Stimulated activated CD4-positive, alpha-beta T cell treated with anti-CD3 and anti-CD28 coated beads, TNF-alpha, amount 100 ng/mL, for 24 hours (primary cell): ENCODE measurements at regions not wholly inside any gene's neighbourhood (a gene's known extent, or its start where the extent isn't known, plus 50 kb on each side); places are given as distances from the start of the nearest gene placed in this dataset.
A peak's percentile ranks its signal among the peaks of the same experiment; 100 is the strongest.
"Not testable (repeated sequence)": the region's sequence is repeated elsewhere in the genome, so short reads cannot be mapped to it uniquely, and the experiment has no call there.

ENCODE experiments used
- DNase-seq, 3 experiments: peaks; one replicate each; pipeline ENCODE4 v3.0.0-alpha.2; 2020; ENCODE audit warnings: low read depth in 3 of 3

DNA sequence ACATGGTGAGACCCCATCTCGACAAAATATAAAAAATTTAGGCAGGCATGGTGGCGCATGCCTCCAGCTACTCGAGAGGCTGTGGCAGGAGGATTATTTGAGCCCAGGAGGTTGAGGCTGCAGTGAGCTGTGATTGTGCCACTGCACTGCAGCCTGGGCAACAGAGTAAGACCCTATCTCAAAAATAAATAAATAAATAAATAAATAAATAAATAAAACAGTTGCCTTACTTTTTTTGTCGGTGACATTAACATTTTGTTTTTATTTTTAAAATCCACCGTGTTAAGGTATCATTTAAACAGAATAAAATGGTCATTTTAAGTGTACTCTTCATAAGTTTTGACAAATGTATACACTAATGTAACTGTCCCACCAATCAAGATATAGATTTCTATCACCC is 57.0 kb downstream of the RASL11A start:
- no peak for DNase-seq

DNA sequence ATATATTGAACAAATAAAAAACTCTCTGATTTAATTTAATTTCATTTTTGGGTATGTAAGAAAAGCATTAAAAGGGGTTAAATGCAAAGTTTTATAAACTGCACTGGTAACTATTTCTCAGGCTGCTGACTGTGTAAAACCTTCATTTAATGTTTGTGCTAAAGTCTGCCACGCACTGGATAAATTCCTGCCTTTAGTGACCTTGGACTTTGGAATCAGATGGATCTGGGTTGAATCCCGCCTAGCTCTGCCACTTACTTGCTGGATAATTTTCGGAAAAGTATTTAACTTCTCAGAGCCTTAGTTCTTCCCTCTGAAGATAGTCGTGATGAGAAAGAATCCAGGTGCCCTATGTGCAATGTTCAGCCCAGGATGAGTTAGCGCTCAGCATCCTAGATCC is 58.6 kb downstream of the RASL11A start:
- DNase-seq, result no peak

DNA sequence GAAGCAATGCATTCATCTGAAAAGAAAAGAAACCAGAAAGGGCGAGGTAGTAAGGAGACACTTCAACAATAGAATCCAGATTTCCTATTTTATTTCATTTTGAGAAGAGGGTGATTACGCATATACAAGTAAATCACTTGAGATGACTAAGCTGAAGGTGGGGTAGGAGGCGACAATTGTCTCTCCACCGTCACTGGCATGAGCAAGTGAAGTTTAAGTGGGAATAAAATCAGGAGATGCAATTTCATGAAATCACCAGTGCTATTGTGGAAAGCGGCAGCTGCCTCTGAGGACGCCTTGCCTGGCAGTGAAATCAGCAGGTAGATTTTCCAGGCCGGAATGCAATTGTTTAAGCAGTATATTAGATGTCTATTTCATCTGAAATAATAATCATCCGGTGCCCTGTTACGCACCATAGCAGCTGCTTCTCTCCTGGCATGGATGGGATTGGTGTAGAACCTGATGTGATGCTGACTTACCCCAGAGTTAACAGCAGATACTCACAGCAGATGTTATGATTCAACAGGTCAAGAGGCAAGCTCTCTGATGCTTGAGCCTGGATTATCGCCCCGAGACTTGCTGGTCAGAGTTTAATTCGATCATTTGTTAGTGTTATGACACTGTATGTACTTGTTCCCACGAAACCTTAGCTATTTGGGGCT is 64.3 kb downstream of the RASL11A start:
- no peak for DNase-seq

DNA sequence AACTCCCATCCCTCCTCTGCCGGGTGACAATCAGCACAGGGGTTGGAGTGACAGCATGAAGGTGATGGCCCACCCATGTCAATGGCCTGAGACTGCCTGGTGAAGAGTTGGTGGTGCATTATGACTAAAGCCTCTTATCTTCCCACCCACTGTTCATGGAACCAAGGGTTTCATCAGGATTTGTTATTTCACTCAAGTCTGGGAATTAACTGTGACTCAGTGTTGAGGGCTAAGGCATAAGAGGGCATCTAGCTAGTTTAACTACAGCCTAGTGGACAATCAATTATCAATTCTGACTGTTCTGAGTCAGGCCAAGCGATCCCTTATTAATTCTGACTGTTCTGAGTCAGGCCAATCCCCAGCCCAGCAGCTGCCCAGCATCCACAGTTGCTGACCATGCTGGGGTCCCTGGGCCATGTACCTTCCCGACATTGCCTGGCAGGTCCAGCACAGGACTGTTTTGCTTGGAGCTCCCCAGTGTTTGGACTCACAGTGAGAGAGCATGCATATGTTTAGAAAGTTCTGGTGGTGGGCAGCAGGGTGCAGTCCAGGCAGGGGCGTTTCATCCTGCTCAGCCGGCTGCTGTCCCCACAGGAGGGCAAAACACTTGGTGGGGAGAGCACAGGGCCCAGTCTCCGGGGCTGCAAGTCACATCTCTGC is 65.5 kb downstream of the RASL11A start:
- no peak for DNase-seq

DNA sequence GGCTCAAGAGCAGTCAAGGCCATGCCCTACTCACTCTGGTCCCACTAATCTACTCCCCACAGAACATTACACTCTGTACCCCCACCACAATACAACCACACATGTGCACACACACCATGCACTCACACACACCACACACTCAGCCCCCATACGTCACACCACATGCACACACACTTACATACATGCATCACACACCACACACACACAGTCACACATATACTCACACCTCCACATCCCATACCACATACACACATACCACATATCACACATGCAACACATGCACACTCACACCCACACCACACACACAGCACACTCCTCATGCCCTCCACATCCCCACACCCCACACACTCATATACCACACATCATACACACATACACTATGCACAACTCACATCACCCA is 67.6 kb downstream of the RASL11A start:
- DNase-seq, result no peak

DNA sequence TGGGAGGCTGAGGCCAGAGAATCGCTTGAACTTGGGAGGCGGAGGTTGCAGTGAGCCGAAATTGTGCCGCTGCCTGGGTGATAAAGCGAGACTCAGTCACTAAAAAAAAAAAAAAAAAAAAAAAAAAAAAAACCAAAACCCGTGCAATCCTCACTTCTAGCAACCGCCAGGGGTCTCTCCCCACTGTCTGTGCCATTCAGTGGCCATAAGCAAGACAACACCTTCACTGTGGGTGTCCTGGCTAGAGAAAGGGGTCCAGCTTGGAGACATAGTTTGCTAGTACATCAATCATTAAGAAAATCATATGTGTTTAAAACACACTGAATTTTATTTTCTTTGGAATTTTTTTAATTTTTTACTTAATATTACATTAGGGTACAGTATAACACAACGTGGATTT is 68.2 kb downstream of the RASL11A start:
- no peak for DNase-seq

DNA sequence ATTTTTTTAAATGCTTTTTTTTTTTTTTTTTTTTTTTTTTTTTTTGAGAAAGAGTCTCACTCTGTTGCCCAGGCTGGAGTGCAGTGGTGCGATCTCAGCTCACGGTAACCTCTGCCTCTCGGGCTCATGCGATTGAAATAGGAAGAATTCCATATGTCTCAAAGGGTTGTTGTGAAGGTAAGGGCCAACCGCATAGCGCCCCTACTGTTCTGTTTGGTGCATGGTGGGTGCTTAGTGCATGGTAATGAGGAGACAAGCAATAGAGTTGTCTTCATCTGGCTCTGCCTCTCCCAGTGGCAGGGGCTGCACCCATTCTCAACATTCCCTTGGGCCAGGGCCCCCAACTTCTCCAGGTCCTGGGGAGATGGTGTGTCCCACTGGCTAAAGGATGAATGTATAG is 68.7 kb downstream of the RASL11A start:
- peak; percentile 10 to 42 (median 15) for DNase-seq

DNA sequence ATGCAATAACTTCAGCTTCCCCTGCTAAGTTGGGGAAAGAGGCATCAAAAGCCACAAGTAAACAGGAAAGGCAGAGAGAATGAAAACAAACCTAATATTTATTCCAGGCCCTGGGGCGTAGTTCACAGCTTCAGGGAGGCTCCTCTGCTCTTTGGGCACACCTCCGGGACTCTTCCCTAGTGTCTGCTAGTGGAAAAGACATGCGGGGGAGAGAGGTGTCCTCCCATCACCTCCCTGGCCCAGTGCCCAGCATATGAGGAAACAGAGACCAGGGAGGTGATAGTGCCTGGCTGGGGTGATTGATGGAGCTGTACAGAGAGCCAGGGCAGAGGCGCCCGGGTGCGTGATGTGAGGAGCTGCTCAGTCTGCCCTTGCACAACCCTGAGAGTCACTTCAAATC is 71.0 kb downstream of the RASL11A start:
- no peak for DNase-seq

DNA sequence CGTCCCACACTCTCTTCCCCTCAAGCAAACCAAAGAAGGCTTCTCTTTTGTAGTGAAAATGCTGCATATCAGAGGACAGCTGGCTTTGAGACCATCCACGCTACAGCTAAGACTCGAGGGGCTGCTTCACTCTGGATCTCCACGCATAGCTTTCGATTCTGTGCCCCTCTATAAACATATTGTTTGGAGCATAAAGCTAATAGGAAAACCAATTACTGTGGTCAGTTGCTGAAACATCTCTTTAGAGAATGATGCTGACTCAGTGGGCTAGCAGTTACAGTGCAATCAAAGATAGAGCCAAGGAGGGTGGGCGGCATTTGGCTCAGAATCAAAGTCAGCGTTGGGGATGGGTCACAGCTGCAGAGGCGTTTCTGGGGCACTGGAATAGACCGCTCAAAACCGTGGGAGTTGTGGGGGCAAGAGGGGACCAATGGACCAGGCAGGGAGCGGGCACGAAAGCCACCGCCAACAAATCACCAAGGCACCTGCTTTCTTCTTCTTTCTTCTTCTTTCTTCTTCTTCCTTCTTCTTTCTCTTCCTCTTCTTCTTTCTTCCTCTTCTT is 76.7 kb downstream of the RASL11A start:
- DNase-seq, result no peak

DNA sequence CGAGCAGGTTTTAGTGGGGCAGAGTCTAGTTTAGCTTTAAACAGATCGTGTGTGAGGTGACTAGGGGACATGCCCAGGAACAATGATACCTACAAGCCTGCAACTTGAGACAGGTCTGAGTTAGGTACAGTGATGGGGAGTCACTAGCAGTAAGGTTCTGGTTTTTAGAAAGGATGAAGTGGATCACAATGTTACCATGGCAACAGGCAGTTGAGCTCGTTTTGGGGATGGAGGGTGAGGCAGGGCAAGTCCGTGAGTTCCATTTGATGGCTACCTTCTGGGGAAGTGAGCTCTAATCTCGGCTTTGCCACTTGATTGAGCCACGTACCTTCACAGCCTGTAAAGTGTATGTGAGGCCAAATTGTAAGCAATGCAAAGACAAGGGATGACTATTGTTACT is 76.0 kb upstream of the GTF3A start:
- DNase-seq, result no peak

DNA sequence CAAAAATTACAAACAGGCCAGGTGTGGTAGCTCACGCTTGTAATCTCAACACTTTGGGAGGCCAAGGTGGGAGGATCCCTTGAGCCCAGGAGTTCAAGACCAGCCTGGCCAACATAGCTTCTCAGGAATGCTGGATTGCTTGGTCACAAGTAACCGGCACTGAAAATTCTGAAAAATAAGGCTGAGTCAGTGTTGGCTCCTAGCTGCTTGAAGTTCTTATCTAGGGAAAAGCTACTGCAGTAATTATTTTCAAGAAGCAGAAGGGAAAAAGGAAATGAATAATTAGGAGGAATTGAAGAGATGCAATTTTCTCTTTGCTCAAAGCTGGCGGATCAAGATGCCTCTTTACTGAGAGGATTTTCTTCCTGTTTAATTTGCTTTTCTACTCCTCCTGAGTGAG is 75.0 kb upstream of the GTF3A start:
- no peak for DNase-seq

DNA sequence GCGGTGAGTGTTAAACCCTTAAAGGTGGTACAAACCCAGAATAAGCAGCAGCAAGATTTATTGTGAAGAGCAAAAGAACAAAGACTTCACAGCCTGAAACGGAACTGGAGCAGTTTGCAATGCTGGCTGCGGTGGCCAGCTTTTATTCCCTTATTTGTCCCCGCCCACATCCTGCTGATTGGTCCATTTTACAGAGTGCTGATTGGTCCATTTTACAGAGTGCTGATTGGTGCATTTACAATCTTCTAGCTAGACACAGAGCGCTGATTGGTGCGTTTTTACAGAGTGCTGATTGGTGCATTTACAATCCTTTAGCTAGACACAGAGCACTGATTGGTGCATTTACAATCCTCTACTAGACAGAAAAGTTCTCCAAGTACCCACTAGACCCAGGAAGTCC is 73.6 kb upstream of the GTF3A start:
- DNase-seq, result not testable (repeated sequence)

DNA sequence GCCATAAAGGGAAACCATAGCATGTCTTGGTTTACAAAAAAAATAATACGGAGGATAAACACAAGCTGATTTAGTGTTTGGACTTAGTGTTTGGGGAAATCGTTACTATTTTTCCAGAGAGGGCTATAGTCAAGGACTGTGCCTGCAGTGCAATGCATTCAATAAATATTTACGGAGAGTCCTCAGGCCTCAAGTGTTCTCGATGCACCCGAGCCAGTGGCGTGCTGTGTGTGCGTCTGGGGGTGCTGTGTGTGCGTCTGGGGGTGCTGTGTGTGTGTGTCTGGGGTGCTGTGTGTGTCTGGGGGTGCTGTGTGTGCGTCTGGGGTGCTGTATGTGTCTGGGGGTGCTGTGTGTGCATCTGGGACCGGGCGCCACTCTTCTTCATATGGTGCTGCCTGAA is 71.7 kb upstream of the GTF3A start:
- DNase-seq, result no peak

DNA sequence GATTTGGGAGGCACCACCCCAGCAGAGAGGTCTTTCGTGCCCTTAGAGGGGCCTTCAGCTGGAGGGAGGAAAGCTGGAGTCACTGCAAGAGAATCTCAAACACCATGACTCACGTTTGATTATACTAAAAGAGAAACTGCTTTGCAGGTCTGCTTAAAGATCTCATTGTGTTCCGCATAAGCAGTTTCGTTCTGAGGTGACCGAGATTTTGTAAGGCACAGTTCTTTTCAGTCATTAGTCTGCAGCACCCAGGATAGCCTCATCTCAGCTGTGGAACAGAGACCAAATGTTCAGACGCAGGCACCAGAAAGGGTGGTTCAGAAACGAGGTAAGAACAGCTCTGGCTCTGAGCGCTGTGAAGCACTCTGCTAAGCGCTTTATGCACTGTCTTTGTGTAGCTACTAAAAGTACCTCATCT is 71.2 kb upstream of the GTF3A start:
- peak in 2 of 3 experiments; percentile 14 to 20 for DNase-seq

DNA sequence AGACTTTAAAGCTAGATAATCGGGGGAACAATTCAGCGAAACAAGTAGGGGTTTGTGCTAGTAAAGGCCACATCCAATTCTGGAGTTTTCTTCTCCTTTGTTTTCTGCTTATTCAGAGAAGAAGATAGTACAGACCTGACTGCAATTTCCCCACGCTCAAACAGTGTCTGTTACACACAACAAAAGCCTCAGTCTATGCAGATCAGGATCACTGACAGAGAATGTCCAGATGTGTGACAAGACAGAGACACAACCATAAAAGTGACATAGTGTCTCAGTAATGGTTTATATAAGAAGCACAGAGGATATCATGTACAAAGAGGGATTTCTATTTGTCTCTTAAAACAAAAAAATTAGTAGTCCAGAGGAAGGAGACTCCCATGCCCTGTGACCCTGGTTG is 70.7 kb upstream of the GTF3A start:
- DNase-seq, result no peak

DNA sequence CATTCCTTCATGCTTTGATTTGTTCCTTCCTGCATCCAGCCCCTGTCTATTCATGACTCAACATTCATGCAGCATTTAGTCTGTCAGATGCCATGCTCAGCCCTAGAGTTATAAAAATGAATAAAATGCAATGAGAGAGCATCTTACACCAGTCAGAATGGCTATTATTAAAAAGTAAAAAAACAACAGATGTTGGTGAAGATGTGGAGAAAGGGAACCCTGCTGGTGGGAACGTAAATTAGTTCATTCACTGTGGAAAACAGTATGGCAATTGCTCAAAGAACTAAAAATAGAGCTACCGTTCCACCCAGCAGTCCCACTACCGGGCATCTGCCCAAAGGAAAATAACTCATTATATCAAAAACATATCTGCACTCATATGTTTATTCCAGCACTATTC is 70.0 kb upstream of the GTF3A start:
- DNase-seq, result no peak

DNA sequence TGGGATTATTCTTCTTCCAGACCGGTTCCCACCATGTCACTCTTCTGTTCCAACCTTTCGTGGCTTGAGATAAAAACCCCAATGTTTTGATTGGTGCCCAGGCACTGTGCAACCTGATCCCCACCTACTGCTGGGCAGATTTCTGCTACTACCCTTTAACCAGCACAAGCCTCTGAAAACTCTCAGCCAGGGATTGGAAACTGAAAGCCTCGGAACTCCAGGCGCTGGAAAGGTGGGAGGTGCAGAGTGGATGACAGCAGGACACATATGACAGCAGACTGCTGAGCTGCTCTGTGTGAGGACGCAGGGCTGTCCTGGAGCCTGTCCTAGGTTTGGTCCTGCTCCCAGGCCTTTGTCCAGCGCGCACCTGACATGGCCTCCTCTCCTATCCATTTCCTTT is 68.5 kb upstream of the GTF3A start:
- DNase-seq, result no peak

DNA sequence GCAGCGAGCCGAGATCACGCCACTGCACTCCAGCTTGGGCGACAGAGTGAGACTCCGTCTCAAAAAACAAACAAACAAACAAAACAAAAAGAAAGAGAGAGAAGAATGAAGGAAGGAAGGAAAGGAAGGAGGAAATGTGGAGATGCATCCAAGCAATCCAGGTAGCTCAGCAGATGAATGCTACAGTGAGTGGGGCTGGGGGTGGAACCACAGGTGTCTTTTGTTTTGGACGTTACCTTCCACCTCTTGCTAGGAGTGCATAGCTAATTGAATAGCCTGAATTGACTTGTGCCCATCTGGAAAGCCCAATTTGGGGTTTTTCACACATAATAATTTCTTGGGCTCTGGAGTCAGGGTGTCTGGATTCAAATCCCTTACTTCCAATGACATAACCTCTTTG is 66.0 kb upstream of the GTF3A start:
- DNase-seq, result no peak

DNA sequence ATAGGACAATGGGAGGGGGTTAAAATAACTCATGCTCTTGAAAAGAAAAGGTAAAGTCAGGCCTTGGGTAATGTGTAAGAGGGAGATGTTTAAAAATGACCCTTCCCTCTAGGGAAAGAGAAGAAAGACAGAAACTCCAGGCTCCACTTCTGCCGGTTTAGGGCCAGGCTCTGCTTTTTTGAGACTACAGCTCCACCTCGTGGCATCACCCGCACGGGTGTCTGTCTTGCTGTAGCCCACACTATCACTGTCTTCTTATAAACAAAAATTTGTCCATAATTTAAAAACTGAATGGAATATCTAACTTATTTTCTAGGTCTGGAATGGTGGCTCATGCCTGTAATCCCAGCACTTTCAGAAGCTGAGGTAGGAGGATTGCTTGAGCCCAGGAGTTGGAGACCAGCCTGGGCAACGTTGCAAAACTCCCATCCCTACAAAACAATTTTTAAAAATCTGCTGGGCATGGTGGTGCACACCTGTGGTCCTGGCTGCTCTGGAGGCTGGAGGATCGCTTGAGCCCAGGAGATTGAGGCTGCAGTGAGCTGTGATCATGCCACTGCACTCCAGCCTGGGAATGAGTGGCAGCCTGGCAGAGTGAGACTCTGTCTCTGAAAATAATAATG is 65.1 kb upstream of the GTF3A start:
- peak; percentile 38 to 57 (median 55) for DNase-seq

DNA sequence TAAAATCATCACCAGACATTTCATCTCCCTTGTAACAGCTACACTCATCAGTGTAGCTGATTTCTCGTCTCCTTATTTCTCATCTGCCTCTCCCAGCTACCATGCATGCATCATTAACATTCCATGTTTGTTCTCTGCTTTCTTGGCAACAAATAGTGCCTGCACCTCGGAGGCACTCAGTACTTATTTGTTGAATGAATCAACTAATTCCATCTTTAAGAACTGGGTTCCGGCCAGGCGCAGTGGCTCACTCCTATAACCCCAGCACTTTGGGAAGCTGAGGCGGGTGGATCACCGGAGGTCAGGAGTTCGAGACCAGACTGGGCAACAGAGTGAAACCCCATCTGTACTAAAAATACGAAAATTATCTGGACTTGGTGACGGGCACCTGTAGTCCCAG is 63.9 kb upstream of the GTF3A start:
- DNase-seq, result no peak

DNA sequence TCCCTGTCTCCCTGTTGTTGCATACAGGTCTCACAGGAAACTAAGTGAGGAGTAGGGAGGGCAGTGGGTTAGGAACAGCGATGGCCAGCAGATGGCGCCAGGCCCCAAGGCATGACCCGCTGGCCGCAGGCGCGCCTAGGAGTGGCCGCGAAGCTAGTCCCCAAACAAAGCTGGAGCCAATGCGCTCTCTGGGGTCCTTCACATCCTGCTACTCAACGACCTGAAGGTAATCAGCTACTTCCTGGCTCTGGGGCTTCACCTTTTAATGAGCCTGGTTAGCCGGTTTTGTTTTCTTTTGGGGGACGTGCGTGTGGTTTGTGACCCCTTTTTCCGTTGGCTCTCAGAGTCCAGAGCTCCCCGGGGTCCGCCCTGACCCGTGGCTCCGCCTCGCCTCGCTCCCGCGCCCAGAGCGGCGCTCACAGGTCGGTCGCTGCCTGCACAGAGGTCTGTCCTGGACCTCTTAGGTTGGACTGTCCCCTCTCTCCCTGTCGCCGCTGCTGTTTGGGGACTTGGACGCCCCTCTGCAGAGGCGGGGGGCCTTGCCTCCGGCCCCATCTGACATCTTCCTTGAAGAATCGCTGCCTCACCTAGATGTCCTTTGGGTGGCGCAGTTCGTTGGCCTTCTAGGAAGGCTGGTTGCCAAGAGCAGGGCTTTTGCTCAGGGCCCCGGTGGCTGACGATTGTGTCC is 62.2 kb upstream of the GTF3A start:
- DNase-seq, result peak; percentile 61 to 77 (median 62)

DNA sequence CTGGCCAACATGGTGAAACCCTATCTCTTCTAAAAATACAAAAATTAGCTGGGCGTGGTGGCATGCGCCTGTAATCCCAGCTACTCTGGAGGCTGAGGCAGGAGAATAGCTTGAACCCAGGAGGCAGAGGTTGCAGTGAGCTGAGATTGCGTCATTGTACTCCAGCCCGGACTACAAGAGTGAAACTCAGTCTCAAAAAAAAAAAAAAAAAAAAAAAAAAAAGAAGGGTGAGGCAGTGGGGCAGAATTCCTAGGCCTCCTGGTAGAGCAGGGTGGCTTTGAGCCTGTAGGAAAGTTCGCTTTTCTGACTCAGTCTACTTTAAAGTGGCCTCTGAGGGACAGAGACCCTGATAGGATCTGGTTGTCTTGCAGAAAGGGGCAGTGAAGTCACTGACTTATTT is 60.8 kb upstream of the GTF3A start:
- not testable (repeated sequence) for DNase-seq
